ENCODE measurements at regions not wholly inside any gene's neighbourhood (a gene's known extent, or its start where the extent isn't known, plus 50 kb on each side); places are given as distances from the start of the nearest gene placed in this dataset.

- H3K36me3 ChIP-seq: no peaks in the 10 kb centered on the region
- no peaks in the 10 kb centered on the region for H3K27me3 ChIP-seq
- no peak overlapping the region for H3K4me3 ChIP-seq
- intact Hi-C loops (cut with DNase I): no loop called here
- 100% methylated on average over 1 of the region's 1 CpG for WGBS
- TF ChIP-seq POLR2A (IDR thresholded peaks at IDR 0.05; ENCODE audit: low read depth) (no peak), EP300 (IDR thresholded peaks at IDR 0.05) (no peak), CTCF (IDR thresholded peaks at IDR 0.05) (no peak), POLR2AphosphoS5 (IDR thresholded peaks at IDR 0.05) (no peak)
- H3K27ac ChIP-seq (replicated peaks in 1 of 4): no peak overlapping the region
- H3K9me3 ChIP-seq: no peaks in the 10 kb centered on the region
- no peaks in the 10 kb centered on the region for H3K4me1 ChIP-seq
- no peak for DNase-seq (ENCODE audit: extremely low spot score)
Measured at GRCh38 chr4:138946306-138946705, 69.3 kb upstream of the NOCT start.

- TF ChIP-seq CTCF (IDR thresholded peaks at IDR 0.05) (no peak), POLR2A (IDR thresholded peaks at IDR 0.05; ENCODE audit: low read depth) (no peak), POLR2AphosphoS5 (IDR thresholded peaks at IDR 0.05) (no peak), EP300 (IDR thresholded peaks at IDR 0.05) (no peak)
- no peaks in the 10 kb centered on the region for H3K36me3 ChIP-seq
- H3K9me3 ChIP-seq: no peaks in the 10 kb centered on the region
- H3K4me1 ChIP-seq: no peaks in the 10 kb centered on the region
- no peak overlapping the region for H3K4me3 ChIP-seq
- H3K27ac ChIP-seq (replicated peaks in 1 of 4): no peak overlapping the region
- intact Hi-C loops (cut with DNase I): no loop called here
- H3K27me3 ChIP-seq: no peaks in the 10 kb centered on the region
- 93% methylated on average over 1 of the region's 1 CpG for WGBS
- DNase-seq (ENCODE audit: extremely low spot score): no peak
Measured at GRCh38 chr4:138945840-138946239, 69.7 kb upstream of the NOCT start.

- Histone ChIP-seq H3K9me3 (no peaks in the 10 kb centered on the region), H3K4me3 (no peak overlapping the region), H3K27me3 (no peaks in the 10 kb centered on the region), H3K4me1 (no peaks in the 10 kb centered on the region), H3K27ac (replicated peaks in 1 of 4) (no peak overlapping the region), H3K36me3 (no peaks in the 10 kb centered on the region)
- DNase-seq (ENCODE audit: extremely low spot score): no peak
- WGBS: 94% methylated on average over 2 of the region's 2 CpGs
- intact Hi-C loops (cut with DNase I): no loop called here
- no peak for TF ChIP-seq POLR2AphosphoS5 (IDR thresholded peaks at IDR 0.05)
- no peak for TF ChIP-seq POLR2A (IDR thresholded peaks at IDR 0.05; ENCODE audit: low read depth)
- no peak for TF ChIP-seq EP300 (IDR thresholded peaks at IDR 0.05)
- no peak for TF ChIP-seq CTCF (IDR thresholded peaks at IDR 0.05)
Measured at GRCh38 chr4:138945401-138945800, 70.2 kb upstream of the NOCT start.

- Histone ChIP-seq H3K36me3 (no peaks in the 10 kb centered on the region), H3K4me3 (no peak overlapping the region), H3K4me1 (no peaks in the 10 kb centered on the region), H3K27ac (replicated peaks in 1 of 4) (no peak overlapping the region), H3K27me3 (no peaks in the 10 kb centered on the region), H3K9me3 (no peaks in the 10 kb centered on the region)
- no peak for TF ChIP-seq EP300 (IDR thresholded peaks at IDR 0.05)
- TF ChIP-seq POLR2AphosphoS5 (IDR thresholded peaks at IDR 0.05): no peak
- no peak for TF ChIP-seq POLR2A (IDR thresholded peaks at IDR 0.05; ENCODE audit: low read depth)
- TF ChIP-seq CTCF (IDR thresholded peaks at IDR 0.05): no peak
- no peak for DNase-seq (ENCODE audit: extremely low spot score)
- intact Hi-C loops (cut with DNase I): no loop called here
- 93% methylated on average over 5 of the region's 5 CpGs for WGBS
Measured at GRCh38 chr4:138943893-138944292, 71.7 kb upstream of the NOCT start.

GRCh38 chr4:138941037-138941436 is 74.5 kb upstream of the NOCT start:
- Histone ChIP-seq H3K9me3 (no peaks in the 10 kb centered on the region), H3K36me3 (no peaks in the 10 kb centered on the region), H3K4me3 (no peak overlapping the region), H3K27ac (replicated peaks in 1 of 4) (no peak overlapping the region), H3K27me3 (no peaks in the 10 kb centered on the region), H3K4me1 (peaks cover 0 to 7% (median 0%) of the 10 kb centered on the region in 4 donors)
- 95% methylated on average over 1 of the region's 1 CpG for WGBS
- DNase-seq (ENCODE audit: extremely low spot score): no peak
- intact Hi-C loops (cut with DNase I): no loop called here
- TF ChIP-seq POLR2A (IDR thresholded peaks at IDR 0.05; ENCODE audit: low read depth) (no peak), EP300 (IDR thresholded peaks at IDR 0.05) (no peak), POLR2AphosphoS5 (IDR thresholded peaks at IDR 0.05) (no peak), CTCF (IDR thresholded peaks at IDR 0.05) (no peak)

All from esophagus muscularis mucosa (tissue), 4 donors.